Right hindlimb (tissue), 1 donor: ENCODE measurements at regions not wholly inside any gene's neighbourhood (a gene's known extent, or its start where the extent isn't known, plus 50 kb on each side); places are given as distances from the start of the nearest gene placed in this dataset.
A peak's percentile ranks its signal among the peaks of the same experiment; 100 is the strongest.

ENCODE experiments used
- DNase-seq: peaks from one replicate; pipeline ENCODE4 v3.0.0-alpha.2; 2018

DNA sequence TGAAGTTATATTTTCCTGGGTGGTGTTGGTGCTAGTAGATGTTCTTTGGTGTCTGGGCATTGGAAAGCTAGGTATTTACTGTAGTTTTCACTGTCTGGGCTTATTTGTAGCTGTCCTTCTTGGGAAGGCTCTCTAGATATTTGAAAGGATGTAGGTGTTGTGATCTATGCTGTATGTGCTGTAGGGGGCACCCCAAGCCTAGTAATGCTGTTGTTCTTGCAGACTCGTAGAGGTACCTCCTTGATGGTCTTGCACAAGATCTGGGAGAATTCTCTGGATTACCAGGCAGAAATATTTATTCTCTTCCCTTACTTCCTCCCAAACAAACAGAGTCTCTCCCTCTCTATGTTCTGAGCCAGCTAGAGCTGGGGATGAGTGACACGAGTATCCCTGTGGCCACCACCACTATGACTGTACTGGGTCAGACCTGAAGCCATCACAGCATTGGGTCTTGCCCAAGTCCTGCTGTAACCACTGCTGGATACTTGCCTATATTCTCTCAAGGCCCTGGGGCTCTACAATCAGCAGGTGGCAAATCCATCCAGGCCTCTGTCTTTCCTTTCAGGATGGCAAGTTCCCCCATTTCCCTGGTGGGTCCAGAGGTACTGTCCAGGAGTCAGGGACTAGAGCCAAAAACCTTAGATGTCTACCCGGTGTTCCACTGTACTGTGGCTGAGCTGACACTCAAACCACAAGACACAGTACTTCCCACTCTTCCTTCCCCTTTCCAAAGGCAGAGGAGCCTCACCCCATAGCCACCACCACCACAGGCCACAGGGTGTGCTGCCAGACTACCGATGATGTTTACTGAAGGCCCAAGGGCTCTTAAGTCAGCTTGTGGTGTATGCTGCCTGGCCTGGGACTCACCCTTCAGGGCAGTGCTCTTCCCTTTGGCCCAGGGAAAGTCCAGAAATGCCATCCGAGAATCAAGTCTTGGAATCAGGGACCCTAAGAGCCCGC lies 195.2 kb upstream of the DPPA4 start:
- DNase-seq = peak; percentile 63

DNA sequence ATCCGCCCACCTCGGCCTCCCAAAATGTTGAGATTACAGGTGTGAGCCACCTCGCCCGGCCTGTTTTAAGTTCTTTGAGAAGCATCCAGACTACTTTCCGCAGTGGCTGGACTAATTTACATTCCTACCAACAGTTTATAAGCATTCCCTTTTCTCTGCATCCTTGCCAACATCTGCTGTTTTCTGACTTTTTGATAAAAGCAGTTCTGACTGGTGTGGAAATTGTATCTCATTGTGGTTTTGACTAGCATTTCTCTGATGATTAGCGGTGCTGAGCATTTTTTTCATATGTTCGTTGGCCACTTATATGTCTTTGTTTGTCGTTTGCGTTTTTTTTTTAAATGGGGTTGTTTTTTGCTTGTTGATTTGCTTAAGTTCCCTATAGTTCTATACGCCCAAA lies 208.4 kb upstream of the DPPA4 start:
- DNase-seq = no peak

DNA sequence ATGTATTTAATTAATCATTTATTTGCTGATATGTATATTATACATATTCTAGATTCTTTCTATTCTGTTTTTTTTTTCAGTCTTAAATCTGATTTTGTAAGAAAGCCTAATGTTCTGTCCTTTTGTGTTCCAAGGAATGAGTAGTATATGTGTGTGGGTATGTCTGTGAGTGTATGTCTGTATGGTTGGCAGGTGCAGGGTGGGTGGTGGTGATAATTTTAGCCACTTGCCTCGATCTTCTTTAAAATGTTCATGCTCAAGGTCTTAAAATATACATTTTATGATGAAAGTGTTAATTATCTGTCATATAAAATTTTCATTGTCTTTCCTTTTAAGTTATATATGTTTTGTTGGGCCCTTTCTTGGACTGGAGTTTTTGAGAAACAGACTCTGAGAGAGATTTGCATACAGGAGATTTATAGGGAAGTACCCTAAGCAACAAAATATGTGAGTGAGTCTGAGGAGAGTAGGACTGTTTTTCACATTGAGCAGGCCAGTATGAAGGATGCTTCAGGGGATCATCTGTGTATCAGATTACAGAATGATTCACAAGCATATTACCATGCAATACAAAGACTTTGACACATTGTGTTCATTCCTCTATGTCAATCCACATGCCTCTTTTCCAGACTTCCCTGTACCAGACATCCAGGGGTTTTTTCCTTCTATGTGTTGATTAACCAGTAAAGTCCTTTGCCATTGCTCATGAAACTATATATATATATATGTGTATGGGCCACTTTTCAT lies 211.0 kb upstream of the DPPA4 start:
- DNase-seq = no peak

GRCh38 chr3:109553591-109554371 lies 216.4 kb upstream of the DPPA4 start:
- DNase-seq = no peak

GRCh38 chr3:109559389-109559788 lies 222.0 kb upstream of the DPPA4 start:
- no peak for DNase-seq

- DNase-seq = no peak
These were observed 225.8 kb upstream of the DPPA4 start for GRCh38 chr3:109563149-109563548.

DNA sequence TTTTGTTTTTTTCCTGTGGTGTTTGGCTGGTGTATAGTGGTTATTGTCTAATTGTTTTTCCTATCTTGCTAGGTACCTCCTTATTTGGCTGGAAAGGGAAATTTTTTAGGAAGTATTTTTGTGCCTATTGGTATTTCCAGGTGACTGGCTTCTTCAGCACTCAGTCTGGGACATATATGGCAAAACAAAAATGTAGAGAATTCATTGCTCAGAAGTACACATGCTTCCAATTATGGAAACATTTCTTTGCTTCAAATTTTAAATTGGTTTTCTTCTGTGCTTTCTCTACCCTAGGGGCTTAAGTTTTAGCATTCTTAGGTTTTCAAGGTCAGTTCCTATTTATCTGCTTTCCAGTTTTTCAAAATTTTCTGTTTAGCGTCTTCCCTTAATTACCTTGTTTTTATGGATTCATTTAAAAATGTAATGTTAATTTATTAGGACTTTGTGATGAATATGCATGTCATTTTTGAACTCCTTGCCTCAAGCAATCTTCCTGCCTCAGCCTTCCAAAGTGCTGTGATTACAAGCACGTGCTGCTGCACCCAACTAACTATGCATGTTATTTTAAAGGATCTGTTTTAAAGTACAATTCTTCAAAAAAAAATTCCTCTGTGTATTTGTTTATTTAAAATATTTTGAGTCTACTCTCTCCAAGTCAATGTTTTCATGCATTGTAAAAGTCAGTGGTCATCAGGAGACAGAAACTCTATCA lies 231.9 kb upstream of the DPPA4 start:
- DNase-seq = no peak

GRCh38 chr3:109570408-109570807 lies 233.1 kb upstream of the DPPA4 start:
- no peak for DNase-seq

- no peak for DNase-seq
These were observed 235.0 kb upstream of the DPPA4 start for GRCh38 chr3:109572301-109572700.

DNA sequence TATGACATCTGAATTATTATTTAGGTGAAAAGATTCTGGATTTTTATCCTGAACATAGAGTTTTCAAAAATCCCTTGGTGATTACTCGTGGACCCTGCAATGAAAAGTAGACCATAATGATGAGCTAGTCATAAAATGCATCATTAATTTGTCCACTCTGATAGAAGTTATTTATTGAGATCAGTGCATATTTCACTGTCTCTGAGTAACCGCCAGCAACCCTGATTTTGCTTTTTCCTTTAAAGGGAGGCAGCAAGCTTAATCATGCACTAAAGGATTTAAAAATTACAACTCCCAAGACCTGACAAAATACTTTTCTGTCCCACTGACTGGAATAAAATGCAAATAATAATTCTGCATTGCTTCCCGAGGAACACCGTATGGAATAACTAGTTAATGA lies 259.6 kb upstream of the DPPA4 start:
- no peak for DNase-seq

GRCh38 chr3:109597444-109597843 lies 260.1 kb upstream of the DPPA4 start:
- DNase-seq = no peak

GRCh38 chr3:109607897-109608296 lies 270.6 kb upstream of the DPPA4 start:
- DNase-seq = no peak

DNA sequence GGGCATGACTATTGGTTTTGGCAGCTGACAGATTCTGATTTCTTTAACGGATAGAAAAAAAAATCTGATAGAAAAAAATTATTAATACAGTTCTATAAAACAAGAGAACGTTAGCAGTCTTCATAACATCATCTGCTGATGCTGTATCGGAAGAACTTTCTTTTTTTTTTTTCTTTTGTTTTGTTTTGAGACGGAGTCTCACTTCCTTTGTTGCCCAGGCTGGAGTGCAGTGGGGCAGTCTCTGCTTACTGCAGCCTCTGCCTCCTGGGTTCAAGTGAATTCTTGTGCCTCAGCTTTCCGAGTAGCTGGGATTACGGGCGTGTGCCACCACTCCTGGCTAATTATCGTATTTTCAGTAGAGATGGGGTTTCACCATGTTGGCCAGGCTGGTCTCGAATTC lies 271.2 kb upstream of the DPPA4 start:
- no peak for DNase-seq

DNA sequence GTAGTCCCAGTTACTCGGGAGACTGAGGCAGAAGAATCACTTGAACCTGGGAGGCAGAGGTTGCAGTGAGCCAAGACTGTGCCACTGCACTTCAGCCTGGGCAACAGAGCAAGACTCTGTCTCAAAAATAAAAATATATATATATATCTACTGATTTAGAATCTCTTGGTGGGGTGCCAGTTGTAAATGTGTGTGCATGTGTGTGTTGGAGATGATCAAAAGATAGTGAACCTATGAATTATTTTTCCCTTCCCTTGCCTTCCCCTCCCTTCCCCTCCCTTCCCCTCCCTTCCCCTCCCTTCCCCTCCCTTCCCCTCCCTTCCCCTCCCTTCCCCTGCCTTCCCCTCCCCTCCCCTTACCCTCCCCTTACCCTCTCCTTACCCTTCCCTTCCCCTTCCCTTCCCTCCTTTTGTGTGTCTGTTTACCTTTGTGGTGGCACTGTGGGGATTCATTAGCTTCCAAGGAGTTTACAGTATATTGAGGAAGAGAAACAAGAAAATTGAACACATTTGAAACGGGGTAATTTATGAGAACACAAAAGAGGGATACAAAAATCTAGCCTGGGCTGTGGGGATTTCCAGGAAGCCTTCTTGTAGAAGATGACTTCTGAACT lies 281.5 kb upstream of the DPPA4 start:
- DNase-seq = no peak

DNA sequence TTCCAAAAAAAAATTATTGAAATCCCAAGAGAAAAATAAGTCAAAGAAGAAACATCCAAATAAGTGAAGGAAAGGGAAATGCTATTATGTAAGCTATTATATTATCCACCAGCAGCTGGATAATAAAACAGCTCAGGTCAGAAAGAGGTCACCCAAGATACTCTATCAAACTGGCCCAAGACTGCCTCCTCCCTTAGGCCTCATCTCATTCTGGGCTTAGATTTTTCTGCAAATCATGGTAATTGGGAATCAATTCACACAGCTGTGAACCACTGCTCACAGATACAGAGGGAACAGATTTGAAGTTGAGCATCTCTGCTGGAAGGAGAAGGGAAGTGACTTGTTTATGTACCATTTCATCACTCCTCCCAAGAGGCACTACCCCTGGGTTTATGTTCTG lies 294.6 kb upstream of the DPPA4 start:
- DNase-seq = peak; percentile 48

- no peak for DNase-seq
These were observed 302.9 kb upstream of the DPPA4 start for GRCh38 chr3:109640146-109640652.

DNA sequence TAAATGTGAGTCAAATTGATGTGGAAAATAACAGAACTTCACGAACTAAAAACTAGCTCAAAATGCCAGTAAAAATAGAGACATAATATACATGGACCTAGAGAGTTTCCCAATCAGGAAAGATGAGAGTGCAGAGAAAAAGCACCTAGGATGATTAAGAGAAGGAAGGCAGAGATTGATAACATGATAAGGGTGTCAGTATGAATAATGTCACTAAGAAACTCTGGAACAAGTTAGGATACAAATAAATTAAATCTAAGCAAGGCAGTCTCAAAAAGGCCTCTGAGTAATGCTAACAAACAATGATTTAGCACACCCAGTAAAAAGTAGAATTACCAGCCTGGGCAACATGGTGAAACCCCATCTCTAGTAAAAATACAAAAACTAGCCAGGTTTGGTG lies 304.7 kb upstream of the DPPA4 start:
- no peak for DNase-seq

DNA sequence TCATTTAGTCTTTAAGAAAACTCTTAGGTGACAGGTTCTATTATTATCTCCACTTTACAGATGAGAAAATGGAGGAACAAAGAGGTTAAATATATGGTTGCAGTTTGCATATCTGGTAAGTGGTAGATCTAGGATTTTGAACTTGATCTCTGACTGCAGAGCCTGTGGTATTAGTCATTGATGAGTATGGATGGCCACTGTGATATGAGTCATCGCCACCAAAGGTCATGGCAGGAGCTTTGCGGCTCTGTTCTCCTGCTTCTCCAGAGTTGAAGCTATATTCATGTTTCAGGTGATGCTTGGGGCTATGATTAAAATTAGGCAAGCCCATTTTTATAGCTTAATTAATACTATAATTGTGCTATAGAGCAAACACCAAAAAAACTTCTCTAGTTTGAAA lies 306.2 kb upstream of the DPPA4 start:
- no peak for DNase-seq

DNA sequence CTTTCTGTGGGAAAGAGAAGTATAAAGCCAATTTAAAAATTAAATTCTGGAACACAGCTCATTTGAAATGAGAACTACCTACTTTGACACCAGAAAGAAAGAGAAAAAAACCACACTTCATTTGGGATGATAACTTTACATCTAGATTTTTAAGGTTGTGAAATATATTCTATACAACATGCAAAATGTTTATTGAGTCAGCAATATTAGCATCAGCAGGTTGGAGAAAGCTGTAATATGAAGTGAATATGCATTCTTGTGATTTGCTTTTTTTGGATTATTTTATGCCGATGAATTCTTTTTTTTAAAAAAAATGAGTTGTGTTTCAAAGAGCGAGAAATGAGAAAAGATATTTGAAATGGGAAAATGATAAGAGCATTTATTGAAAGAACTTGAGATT lies 307.0 kb upstream of the DPPA4 start:
- no peak for DNase-seq

DNA sequence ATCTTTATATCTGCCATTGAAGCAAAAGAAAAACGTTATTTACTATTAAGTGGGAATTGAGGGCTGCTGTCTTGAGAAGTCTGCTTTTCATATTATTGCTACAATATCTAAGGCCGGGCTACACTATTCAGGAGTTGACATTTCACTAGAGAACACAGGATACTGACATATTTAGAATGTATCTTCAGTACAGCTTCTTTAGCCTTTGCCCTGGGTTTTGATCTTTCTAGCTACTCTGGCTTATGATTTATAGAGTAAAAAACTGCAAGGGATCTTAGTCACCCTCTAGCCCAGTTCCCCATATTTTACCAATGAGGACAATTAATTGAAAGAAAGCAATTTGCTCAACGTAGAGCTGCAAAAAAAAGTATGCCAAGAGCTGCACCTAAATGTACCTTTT lies 307.4 kb upstream of the DPPA4 start:
- DNase-seq = no peak

DNA sequence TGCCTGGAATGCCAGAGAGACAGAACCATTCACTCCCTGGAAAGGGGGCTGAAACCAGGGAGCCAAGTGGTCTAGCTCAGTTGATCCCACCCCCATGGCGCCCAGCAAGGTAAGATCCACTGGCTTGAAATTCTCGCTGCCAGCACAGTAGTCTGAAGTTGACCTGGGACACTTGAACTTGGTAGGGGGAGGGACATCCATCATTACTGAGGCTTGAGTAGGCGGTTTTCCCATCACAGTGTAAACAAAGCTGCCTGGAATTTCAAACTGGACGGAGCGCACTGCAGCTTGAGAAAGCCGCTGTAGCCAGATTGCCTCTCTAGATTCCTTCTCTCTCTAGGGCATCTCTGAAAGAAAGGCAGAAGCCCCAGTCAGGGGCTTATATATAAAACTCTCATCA lies 310.7 kb upstream of the DPPA4 start:
- no peak for DNase-seq

DNA sequence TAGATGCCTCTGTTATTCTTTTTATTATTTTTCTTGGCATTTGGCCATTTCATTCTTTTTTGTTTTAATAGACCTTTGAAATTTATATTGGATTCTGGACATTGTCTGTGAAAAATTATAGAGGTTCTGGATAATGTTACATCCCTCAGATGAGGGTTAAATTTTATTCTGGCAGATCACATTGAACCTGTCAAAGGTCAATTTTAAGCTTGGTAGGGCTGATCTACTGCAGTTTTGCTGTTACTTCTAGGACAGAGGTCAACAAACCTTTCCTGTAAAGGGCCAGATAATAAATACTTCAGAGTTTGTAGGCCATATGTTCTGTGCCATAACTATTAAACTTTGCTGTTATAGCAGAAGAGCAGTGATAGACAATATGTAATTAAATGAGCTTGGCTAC lies 318.9 kb upstream of the DPPA4 start:
- DNase-seq = no peak
